AG09309 (cell line): ENCODE measurements at regions not wholly inside any gene's neighbourhood (a gene's known extent, or its start where the extent isn't known, plus 50 kb on each side); places are given as distances from the start of the nearest gene placed in this dataset.

Experiments used
- DNase-seq: peaks from one replicate; pipeline ENCODE4 v3.0.0-alpha.2; 2010; ENCODE audit warnings: low read depth
- H3K4me3 ChIP-seq: 2 replicates; pipeline ENCODE4 v1.5.1; 2011; ENCODE audit warnings: mild to moderate bottlenecking, low read depth, low read length, moderate library complexity; ENCODE audit not compliant: control insufficient read depth
- TF ChIP-seq, protein P1 (sequence below): IDR thresholded peaks from 2 replicates; pipeline ENCODE4 v1.5.1; 2011; ENCODE audit warnings: mild to moderate bottlenecking, low read depth, low read length, inconsistent platforms; ENCODE audit not compliant: insufficient read depth, control insufficient read depth; ENCODE audit errors: missing control alignments

DNA sequence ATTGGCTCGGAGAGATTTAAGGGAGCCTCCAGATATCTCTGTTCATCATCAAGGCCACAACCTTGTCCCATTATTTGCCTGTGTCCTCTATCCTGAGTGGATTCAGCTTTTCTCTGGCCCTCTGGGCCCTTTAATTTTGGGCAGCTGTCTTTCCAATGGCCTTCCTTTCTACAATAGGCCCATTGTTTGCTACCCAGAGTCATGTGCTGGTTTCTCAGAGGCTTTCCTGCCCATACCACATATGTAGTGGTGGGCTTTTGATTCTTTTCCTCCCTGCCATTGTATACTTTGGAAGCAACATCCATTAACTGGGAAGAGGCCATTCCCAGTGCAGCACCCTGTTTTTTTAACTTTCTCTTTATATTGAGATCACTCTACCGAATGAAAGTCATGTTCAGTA lies 233.9 kb upstream of the SGCD start:
- TF ChIP-seq, protein P1, sequence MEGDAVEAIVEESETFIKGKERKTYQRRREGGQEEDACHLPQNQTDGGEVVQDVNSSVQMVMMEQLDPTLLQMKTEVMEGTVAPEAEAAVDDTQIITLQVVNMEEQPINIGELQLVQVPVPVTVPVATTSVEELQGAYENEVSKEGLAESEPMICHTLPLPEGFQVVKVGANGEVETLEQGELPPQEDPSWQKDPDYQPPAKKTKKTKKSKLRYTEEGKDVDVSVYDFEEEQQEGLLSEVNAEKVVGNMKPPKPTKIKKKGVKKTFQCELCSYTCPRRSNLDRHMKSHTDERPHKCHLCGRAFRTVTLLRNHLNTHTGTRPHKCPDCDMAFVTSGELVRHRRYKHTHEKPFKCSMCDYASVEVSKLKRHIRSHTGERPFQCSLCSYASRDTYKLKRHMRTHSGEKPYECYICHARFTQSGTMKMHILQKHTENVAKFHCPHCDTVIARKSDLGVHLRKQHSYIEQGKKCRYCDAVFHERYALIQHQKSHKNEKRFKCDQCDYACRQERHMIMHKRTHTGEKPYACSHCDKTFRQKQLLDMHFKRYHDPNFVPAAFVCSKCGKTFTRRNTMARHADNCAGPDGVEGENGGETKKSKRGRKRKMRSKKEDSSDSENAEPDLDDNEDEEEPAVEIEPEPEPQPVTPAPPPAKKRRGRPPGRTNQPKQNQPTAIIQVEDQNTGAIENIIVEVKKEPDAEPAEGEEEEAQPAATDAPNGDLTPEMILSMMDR, result no peak
- no peak for DNase-seq
- no peak overlapping the region for H3K4me3 ChIP-seq

DNA sequence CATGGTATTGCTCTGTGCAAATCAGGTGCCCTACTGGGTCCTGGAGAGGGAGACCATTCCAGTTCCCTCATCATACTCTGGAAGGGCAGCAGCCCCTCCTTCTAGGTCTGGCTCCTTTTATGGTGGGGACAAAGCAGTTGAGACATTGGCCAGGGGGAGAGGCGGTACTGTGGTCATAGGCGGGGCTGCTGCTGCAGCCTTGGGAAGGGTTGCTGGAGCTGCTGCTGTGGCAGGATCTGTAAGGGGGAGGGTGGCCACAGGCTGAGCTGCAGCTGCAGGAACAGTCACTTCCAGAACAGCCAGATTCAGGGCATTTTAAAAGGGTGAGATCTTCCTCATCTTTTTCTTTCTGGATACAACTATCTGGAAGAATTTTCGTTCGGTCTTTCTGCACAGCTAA lies 233.0 kb upstream of the SGCD start:
- TF ChIP-seq, protein P1, result no peak
- H3K4me3 ChIP-seq, result no peak overlapping the region
- DNase-seq, result no peak

DNA sequence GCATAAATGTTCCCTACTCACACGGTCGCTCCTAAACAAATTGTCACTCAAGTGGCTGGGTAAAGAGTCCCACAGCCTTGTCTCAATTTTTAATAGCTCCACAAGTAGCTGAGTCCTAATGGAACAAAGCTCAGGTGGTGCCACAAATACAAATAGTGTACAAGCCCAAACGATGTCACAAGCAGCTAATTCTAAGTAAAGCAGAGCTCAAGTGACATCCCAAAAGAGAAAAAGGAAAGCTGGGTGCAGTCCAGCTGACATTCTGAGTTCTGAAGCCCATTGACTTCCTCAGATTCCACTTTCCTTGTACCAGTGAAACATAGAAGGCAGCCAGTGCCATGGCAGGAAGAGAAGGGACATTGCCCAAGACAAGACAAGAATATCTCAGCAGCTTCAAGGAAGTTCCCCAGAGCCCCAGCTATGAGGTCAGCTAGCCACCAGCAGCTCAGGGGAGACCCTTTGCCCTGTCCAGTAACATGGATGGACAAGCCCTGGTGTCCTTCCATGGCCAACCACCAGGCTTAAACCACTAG lies 231.2 kb upstream of the SGCD start:
- TF ChIP-seq, protein P1, result no peak
- DNase-seq, result no peak
- no peak overlapping the region for H3K4me3 ChIP-seq

DNA sequence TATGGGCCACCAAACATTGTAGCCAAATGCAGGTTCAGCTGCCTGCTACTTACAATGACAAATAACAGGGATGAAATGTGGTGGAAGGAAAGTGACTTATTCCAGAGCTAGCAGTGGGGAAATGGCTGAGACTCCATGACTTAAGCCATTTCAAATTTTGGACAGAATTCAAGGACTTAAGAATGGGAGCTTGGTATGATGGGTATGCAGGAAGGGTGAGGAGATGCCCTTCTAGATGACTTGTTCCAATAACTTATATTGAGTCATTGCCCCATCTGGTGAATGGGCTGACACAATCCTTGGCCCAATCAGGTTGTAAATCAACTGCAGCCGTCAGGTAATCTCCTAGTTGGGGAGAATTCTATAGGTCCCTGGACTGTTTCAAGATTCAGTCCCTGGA lies 230.7 kb upstream of the SGCD start:
- TF ChIP-seq, protein P1, result no peak
- peak; percentile 48 for DNase-seq
- H3K4me3 ChIP-seq, result no peak overlapping the region

DNA sequence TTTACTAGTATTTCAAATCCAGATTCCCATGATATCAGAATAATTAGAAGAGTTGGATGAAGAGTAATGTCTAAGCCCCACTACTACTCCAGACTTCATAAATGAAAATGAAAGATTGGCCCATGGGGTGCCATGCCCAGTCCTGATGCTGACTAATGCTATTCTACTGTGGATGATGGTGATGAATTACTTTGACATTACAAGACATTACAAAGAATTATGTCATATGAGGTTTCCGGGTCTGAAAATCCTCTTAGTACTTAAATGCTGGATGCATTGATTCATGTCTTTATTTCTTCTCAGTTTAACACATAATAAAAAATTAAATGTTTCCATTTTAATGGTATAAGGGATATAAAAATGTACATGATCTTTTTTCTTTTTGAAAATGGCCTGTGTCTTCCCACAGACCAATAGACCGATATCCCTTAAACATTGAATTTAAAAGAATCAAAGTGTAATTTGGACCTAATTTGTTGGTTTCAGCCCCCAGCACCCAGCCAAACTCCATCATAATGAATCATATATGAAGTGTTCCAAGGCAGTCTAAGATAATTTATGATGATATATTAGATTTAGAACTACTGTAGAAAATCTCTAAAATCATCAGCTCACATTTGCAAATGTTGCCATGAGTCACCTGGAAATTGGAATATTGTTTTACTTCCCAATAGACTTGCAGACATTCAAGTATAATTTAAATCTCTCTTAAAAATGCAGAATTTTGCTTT lies 223.6 kb upstream of the SGCD start:
- no peak overlapping the region for H3K4me3 ChIP-seq
- no peak for DNase-seq
- TF ChIP-seq, protein P1, result no peak

DNA sequence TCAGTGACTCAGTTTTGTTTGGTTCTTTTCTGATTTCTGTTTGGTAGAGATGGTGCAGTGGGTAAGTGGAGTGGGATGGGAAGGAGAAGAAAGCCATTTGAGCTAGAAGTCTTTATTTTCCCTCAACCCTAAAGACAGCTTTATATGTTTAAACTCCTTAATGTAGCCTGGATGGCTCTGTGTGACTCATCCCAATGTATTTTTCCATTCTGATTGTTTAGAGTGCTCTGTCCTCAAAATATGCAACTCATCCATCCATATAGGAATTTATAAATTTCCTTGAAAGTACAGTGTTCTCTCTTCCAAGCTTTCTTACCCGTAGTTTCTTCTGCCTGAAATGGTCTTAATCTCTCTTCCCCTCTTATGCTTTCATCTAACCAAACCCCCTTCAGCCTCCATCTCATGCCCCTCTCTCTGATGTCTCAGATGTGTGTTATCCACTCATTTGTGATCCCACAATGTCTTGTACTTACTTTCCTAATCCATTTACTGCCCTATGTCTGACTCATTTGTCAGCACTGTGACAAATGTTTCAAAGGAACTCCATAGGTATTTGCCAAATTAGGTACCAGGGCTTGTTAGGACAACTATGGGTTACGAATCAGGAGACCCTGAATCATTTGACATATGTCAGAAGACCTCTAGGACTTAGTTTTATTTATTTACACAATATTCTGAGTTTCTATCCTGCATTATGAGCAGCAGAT lies 217.5 kb upstream of the SGCD start:
- DNase-seq, result no peak
- TF ChIP-seq, protein P1, result no peak
- no peak overlapping the region for H3K4me3 ChIP-seq
